Kidney capillary endothelial cell (primary cell): ENCODE measurements at regions not wholly inside any gene's neighbourhood (a gene's known extent, or its start where the extent isn't known, plus 50 kb on each side); places are given as distances from the start of the nearest gene placed in this dataset.
"Not testable (repeated sequence)": the region's sequence is repeated elsewhere in the genome, so short reads cannot be mapped to it uniquely, and the experiment has no call there.

Experiments used
- DNase-seq: peaks from one replicate; pipeline ENCODE4 v3.0.0-alpha.2; 2018; ENCODE audit warnings: low spot score

GRCh38 chr1:74946388-74946787, 187.8 kb upstream of the LHX8 start:
- no peak for DNase-seq

GRCh38 chr1:74949348-74949747, 184.8 kb upstream of the LHX8 start:
- not testable (repeated sequence) for DNase-seq

GRCh38 chr1:74951981-74952380, 182.2 kb upstream of the LHX8 start:
- not testable (repeated sequence) for DNase-seq

- no peak for DNase-seq
Observed at GRCh38 chr1:74952786-74953185, 181.4 kb upstream of the LHX8 start.

- no peak for DNase-seq
Observed at GRCh38 chr1:74953622-74954021, 180.6 kb upstream of the LHX8 start.

GRCh38 chr1:74963120-74963519, 171.1 kb upstream of the LHX8 start:
- no peak for DNase-seq

- no peak for DNase-seq
Observed at GRCh38 chr1:74964508-74965102, 169.6 kb upstream of the LHX8 start.

GRCh38 chr1:74969566-74970135, 164.5 kb upstream of the LHX8 start:
- no peak for DNase-seq

GRCh38 chr1:74971982-74972381, 162.2 kb upstream of the LHX8 start:
- DNase-seq: no peak

GRCh38 chr1:74976491-74976890, 157.7 kb upstream of the LHX8 start:
- no peak for DNase-seq

GRCh38 chr1:74992448-74992847, 141.7 kb upstream of the LHX8 start:
- DNase-seq: not testable (repeated sequence)

GRCh38 chr1:74995821-74996220, 138.4 kb upstream of the LHX8 start:
- no peak for DNase-seq

GRCh38 chr1:75010547-75010946, 123.6 kb upstream of the LHX8 start:
- DNase-seq: no peak

GRCh38 chr1:75014250-75014649, 119.9 kb upstream of the LHX8 start:
- no peak for DNase-seq

GRCh38 chr1:75023005-75023404, 111.2 kb upstream of the LHX8 start:
- DNase-seq: no peak

- no peak for DNase-seq
Observed at GRCh38 chr1:75034376-75034775, 99.8 kb upstream of the LHX8 start.

GRCh38 chr1:75035536-75035935, 98.7 kb upstream of the LHX8 start:
- no peak for DNase-seq

GRCh38 chr1:75053207-75053606, 81.0 kb upstream of the LHX8 start:
- no peak for DNase-seq

GRCh38 chr1:75058424-75058823, 75.8 kb upstream of the LHX8 start:
- no peak for DNase-seq

GRCh38 chr1:75062111-75062510, 72.1 kb upstream of the LHX8 start:
- no peak for DNase-seq

- DNase-seq: no peak
Observed at GRCh38 chr1:75067975-75068374, 66.2 kb upstream of the LHX8 start.

- DNase-seq: no peak
Observed at GRCh38 chr1:75074831-75075395, 59.3 kb upstream of the LHX8 start.

GRCh38 chr1:75079538-75080290, 54.5 kb upstream of the LHX8 start:
- DNase-seq: peak; percentile 23
